HFF-Myc (cell line): ENCODE measurements at regions not wholly inside any gene's neighbourhood (a gene's known extent, or its start where the extent isn't known, plus 50 kb on each side); places are given as distances from the start of the nearest gene placed in this dataset.

ENCODE experiments used
- DNase-seq: peaks from one replicate; pipeline ENCODE4 v3.0.0-alpha.2; 2011; ENCODE audit warnings: low read depth; ENCODE audit errors: extremely low read depth
- H3K4me3 ChIP-seq: replicated peaks from 2 replicates; pipeline ENCODE4 v1.5.1; 2011; ENCODE audit warnings: low read depth, mild to moderate bottlenecking, control low read depth, low read length
- TF ChIP-seq, protein P1 (sequence below): IDR thresholded peaks from 2 replicates; pipeline ENCODE4 v1.5.1; 2012; ENCODE audit warnings: mild to moderate bottlenecking, low read depth, low read length, control low read depth; ENCODE audit errors: missing control alignments

- no peak overlapping the region for H3K4me3 ChIP-seq
- DNase-seq = no peak
- TF ChIP-seq, protein P1, sequence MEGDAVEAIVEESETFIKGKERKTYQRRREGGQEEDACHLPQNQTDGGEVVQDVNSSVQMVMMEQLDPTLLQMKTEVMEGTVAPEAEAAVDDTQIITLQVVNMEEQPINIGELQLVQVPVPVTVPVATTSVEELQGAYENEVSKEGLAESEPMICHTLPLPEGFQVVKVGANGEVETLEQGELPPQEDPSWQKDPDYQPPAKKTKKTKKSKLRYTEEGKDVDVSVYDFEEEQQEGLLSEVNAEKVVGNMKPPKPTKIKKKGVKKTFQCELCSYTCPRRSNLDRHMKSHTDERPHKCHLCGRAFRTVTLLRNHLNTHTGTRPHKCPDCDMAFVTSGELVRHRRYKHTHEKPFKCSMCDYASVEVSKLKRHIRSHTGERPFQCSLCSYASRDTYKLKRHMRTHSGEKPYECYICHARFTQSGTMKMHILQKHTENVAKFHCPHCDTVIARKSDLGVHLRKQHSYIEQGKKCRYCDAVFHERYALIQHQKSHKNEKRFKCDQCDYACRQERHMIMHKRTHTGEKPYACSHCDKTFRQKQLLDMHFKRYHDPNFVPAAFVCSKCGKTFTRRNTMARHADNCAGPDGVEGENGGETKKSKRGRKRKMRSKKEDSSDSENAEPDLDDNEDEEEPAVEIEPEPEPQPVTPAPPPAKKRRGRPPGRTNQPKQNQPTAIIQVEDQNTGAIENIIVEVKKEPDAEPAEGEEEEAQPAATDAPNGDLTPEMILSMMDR = no peak
Measured at GRCh38 chr2:88250404-88250803, 80.3 kb downstream of the THNSL2 start.

- TF ChIP-seq, protein P1 = no peak
- no peak overlapping the region for H3K4me3 ChIP-seq
- no peak for DNase-seq
Measured at GRCh38 chr2:88248280-88248828, 78.2 kb downstream of the THNSL2 start.

DNA sequence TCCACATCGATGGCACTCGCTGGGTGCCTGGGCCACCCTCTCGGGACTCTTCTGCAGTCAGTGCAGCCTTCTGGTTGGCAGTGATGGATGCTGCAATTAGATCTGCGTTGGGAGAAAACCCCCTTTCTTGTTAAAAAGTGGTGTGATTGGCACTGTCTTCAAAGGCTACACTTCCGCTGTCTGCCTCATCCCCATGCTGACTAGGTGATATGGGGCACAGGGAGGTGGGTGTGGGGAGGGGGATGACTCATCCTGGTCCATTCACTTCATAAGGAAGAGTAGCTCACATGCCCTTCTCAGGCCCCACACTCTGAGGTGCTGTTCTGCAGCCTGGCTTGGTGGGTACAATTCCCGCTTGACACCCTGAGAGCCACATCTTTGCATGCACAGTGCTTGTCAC is 77.4 kb downstream of the THNSL2 start:
- H3K4me3 ChIP-seq = no peak overlapping the region
- DNase-seq = no peak
- TF ChIP-seq, protein P1 = no peak

DNA sequence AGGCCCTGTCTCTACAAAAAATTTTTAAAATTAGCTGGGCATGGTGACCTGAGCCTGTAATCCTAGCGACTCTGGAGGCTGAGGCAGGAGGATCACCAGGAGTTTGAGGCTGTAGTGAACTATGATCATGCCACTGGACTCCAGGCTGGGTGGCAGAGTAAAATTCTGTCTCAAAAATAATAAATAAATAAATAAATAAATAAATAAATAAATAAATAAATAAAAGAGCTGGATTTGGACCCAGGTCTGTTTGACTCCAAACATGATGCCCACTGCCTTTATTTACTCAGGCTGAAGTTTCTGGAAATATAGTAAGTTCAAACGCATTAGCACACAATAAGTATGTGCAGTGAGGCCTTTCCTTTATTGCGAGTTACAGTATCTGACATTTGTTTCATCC is 75.0 kb downstream of the THNSL2 start:
- TF ChIP-seq, protein P1 = no peak
- DNase-seq = no peak
- no peak overlapping the region for H3K4me3 ChIP-seq

DNA sequence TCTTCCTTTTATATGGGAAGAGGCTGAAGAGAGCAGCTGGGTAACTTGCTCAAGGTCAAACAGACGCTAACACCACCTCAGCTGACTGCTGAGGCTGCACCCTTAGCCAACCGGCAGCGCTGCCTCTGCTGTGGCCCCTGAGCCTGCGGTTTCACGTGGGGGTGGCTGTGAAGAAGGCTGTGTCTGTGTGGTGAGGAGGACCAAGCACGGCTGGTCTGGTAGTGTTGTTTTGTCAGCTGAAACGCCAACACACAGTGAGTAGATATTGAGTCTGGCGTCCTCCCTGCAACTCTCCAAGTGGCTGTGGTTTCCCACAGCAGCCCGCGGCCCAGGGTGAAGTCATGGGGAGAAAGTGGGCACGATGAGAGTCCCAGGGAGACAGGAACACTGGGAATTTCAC is 69.6 kb downstream of the THNSL2 start:
- no peak overlapping the region for H3K4me3 ChIP-seq
- DNase-seq = no peak
- TF ChIP-seq, protein P1 = no peak

DNA sequence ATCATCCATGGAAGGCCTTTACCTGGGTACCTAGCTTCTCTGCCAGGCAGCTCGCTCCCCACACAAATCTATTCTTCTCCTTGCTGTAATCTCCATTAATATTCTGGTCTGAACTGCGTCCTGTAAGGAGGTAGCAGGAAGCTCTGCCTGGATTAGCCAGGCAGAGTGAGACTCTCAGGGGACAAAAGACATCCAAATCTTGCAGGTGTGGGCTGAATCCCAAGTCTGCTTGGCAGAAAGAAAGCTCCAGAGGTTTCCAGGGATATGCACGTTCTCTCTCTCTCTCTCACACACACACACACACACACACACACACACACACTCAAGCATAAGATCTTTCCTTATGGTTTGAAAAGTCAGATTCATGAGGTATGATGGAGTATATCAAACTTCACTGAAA is 66.5 kb downstream of the THNSL2 start:
- H3K4me3 ChIP-seq = no peak overlapping the region
- no peak for DNase-seq
- TF ChIP-seq, protein P1 = no peak
